B cell (primary cell): ENCODE measurements at regions not wholly inside any gene's neighbourhood (a gene's known extent, or its start where the extent isn't known, plus 50 kb on each side); places are given as distances from the start of the nearest gene placed in this dataset.

Experiments
- EZH2 ChIP-seq: IDR thresholded peaks from 2 replicates; pipeline ENCODE4 v1.6.1; 2012; ENCODE audit warnings: borderline replicate concordance, low read depth, mild to moderate bottlenecking, moderate library complexity, low read length; ENCODE audit not compliant: insufficient read depth, poor library complexity, severe bottlenecking
- TF ChIP-seq, protein P1 (sequence below): fragments of 200-600 bp; IDR thresholded peaks from one replicate; pipeline ENCODE4 v1.8.0; 2022; ENCODE audit warnings: antibody characterized with exemption, mild to moderate bottlenecking

- TF ChIP-seq, protein P1, sequence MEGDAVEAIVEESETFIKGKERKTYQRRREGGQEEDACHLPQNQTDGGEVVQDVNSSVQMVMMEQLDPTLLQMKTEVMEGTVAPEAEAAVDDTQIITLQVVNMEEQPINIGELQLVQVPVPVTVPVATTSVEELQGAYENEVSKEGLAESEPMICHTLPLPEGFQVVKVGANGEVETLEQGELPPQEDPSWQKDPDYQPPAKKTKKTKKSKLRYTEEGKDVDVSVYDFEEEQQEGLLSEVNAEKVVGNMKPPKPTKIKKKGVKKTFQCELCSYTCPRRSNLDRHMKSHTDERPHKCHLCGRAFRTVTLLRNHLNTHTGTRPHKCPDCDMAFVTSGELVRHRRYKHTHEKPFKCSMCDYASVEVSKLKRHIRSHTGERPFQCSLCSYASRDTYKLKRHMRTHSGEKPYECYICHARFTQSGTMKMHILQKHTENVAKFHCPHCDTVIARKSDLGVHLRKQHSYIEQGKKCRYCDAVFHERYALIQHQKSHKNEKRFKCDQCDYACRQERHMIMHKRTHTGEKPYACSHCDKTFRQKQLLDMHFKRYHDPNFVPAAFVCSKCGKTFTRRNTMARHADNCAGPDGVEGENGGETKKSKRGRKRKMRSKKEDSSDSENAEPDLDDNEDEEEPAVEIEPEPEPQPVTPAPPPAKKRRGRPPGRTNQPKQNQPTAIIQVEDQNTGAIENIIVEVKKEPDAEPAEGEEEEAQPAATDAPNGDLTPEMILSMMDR = no peak
- TF ChIP-seq EZH2 = no peak
Measured at GRCh38 chr9:111176511-111176910, 138.2 kb upstream of the LPAR1 start.
